K562 (cell line): ENCODE measurements at regions not wholly inside any gene's neighbourhood (a gene's known extent, or its start where the extent isn't known, plus 50 kb on each side); places are given as distances from the start of the nearest gene placed in this dataset.

Experiments
- ATAC-seq: fragments of 200-7000 bp; cut with Tn5 transposase; 3 replicates; pipeline ENCODE4 v1.9.1; 2020; ENCODE audit warnings: moderate library complexity
- BruUV-seq: library from RNA; stranded (reverse); fragments of 400-500 nt; replicated peaks from 2 replicates; lab custom pipeline; 2021; lab: Mats Ljungman, UMichigan
- CTCF ChIA-PET: fragments of 300-600 bp; formaldehyde crosslinking; extraction: SDS; loops from one replicate; lab custom pipeline; 2021; ENCODE audit warnings: low intra/inter-chr PET ratio; lab: Yijun Ruan, JAX
- POLR2A ChIA-PET: fragments of 300-600, 350-650 bp; sonication (Branson Sonifier 250); formaldehyde crosslinking; extraction: SDS; loops from one replicate; lab custom pipeline; 2021; ENCODE audit warnings: antibody characterized with exemption, inconsistent platforms; lab: Yijun Ruan, JAX
- DNase-seq, 4 experiments: peaks; one replicate each; pipeline versions ENCODE4 v3.0.0 to v3.0.0-alpha.2; 2011 to 2018; ENCODE audit warnings: low spot score in 3 of 4, mixed read lengths in 3 of 4; ENCODE audit errors: extremely low read depth in 1 of 4
- FAIRE-seq: peaks from 2 replicates; lab custom pipeline; 2011; peaks lifted over from hg19 to GRCh38; lab: Jason Lieb, UNC
- H2AFZ ChIP-seq: 2 replicates; pipeline ENCODE4 v1.6.0; 2011; ENCODE audit warnings: low read depth, low read length, control low read depth, inconsistent platforms
- H3K27ac ChIP-seq: fragments of 200-600 bp; 3 replicates; pipeline ENCODE4 v1.8.0; 2011; ENCODE audit warnings: low read depth, mild to moderate bottlenecking, control low read depth, inconsistent platforms, low read length, moderate library complexity, mixed read lengths; ENCODE audit errors: extremely low read depth
- H3K27me3 ChIP-seq, 2 experiments: fragments of 300-600 bp in 1 of 2; 2 replicates in 1 of 2; 3 replicates in 1 of 2; pipeline versions ENCODE4 v1.6.0 to v1.8.0; 2011; ENCODE audit warnings: inconsistent platforms in 2 of 2, low read length in 2 of 2, mild to moderate bottlenecking in 1 of 2, mixed read lengths in 1 of 2, moderate library complexity in 1 of 2; ENCODE audit not compliant: control insufficient read depth in 2 of 2, insufficient read depth in 2 of 2
- H3K36me3 ChIP-seq: fragments of 300-600 bp; 3 replicates; pipeline ENCODE4 v1.8.0; 2011; ENCODE audit warnings: mild to moderate bottlenecking, low read length, inconsistent platforms; ENCODE audit not compliant: control insufficient read depth, insufficient read depth
- H3K4me1 ChIP-seq, 2 experiments: fragments of 200-600 bp in 1 of 2; replicated peaks in 1 of 2; 2 replicates in 1 of 2; 3 replicates in 1 of 2; pipeline versions ENCODE4 v1.5.1 to v1.8.0; 2011; ENCODE audit warnings: inconsistent platforms in 2 of 2, low read length in 2 of 2, mild to moderate bottlenecking in 1 of 2, mixed read lengths in 1 of 2, moderate library complexity in 1 of 2; ENCODE audit not compliant: control insufficient read depth in 2 of 2, insufficient read depth in 2 of 2
- H3K4me2 ChIP-seq: 2 replicates; pipeline ENCODE4 v1.6.1; 2011; ENCODE audit warnings: low read length, control low read depth, inconsistent platforms, mixed read lengths; ENCODE audit not compliant: insufficient read depth
- H3K4me3 ChIP-seq: fragments of 200-600 bp; sonication (generic), shearing (Covaris generic); 2 replicates; pipeline ENCODE4 v1.5.1; 2016; ENCODE audit warnings: control low read depth, inconsistent platforms
- H3K79me2 ChIP-seq: fragments of 200-600 bp; 3 replicates; pipeline ENCODE4 v1.8.0; 2011; ENCODE audit warnings: low read length, inconsistent platforms; ENCODE audit not compliant: control insufficient read depth, insufficient read depth
- H3K9ac ChIP-seq, 2 experiments: 2 replicates each; pipeline versions ENCODE4 v1.6.0 to v1.6.1; 2011; ENCODE audit warnings: low read depth in 2 of 2, low read length in 2 of 2, control low read depth in 1 of 2, inconsistent platforms in 1 of 2, mild to moderate bottlenecking in 1 of 2, mixed read lengths in 1 of 2; ENCODE audit not compliant: insufficient read depth in 1 of 2
- H3K9me1 ChIP-seq: one replicate; pipeline ENCODE4 v1.6.0; 2011; ENCODE audit warnings: inconsistent platforms, mild to moderate bottlenecking, low read length, moderate library complexity; ENCODE audit not compliant: control insufficient read depth, insufficient read depth
- H3K9me3 ChIP-seq: replicated peaks from 2 replicates; pipeline ENCODE4 v1.5.1; 2011; ENCODE audit warnings: low read depth, low read length, inconsistent platforms; ENCODE audit not compliant: control insufficient read depth, insufficient read depth
- H4K20me1 ChIP-seq: replicated peaks from 2 replicates; pipeline ENCODE4 v1.6.1; 2011; ENCODE audit warnings: low read length, inconsistent platforms, mixed read lengths; ENCODE audit not compliant: control insufficient read depth, insufficient read depth
- CREB1 ChIP-seq, 2 experiments: sonication (generic) in 1 of 2; formaldehyde crosslinking in 1 of 2; IDR thresholded peaks; 2 replicates each; pipeline versions ENCODE4 v1.6.1 to v1.8.0; 2012 to 2022; ENCODE audit warnings: inconsistent platforms in 1 of 2, mild to moderate bottlenecking in 1 of 2, missing genetic modification reagents in 1 of 2, moderate library complexity in 1 of 2
- DLX4 ChIP-seq: fragments of 250-450 bp; sonication (Bioruptor Pico); IDR thresholded peaks from 2 replicates; pipeline ENCODE4 v1.6.1; 2021; ENCODE audit warnings: mild to moderate bottlenecking
- EWSR1 ChIP-seq: fragments of 450-650 bp; IDR thresholded peaks from 2 replicates; pipeline ENCODE4 v1.6.1; 2018; ENCODE audit warnings: borderline replicate concordance, mild to moderate bottlenecking, low read depth, moderate library complexity; ENCODE audit not compliant: partially characterized antibody
- HCFC1 ChIP-seq: IDR thresholded peaks from 2 replicates; pipeline ENCODE4 v1.6.1; 2012; ENCODE audit warnings: low read depth, low read length, improper control_type of control experiment
- NR2F6 ChIP-seq: fragments of 450-650 bp; formaldehyde crosslinking; IDR thresholded peaks from 2 replicates; pipeline ENCODE4 v1.4.0; 2020; ENCODE audit warnings: mild to moderate bottlenecking
- SRSF7 ChIP-seq: fragments of 200-400 bp; formaldehyde crosslinking; optimal IDR thresholded peaks from 2 replicates; pipeline ENCODE3; 2017; ENCODE audit warnings: mild to moderate bottlenecking, low read depth, low read length
- TFAP4 ChIP-seq: sonication (generic); formaldehyde crosslinking; IDR thresholded peaks from 2 replicates; pipeline ENCODE4 v1.8.0; 2022; ENCODE audit warnings: missing genetic modification reagents, mild to moderate bottlenecking, moderate library complexity, borderline replicate concordance
- THRB ChIP-seq: fragments of 450-650 bp; formaldehyde crosslinking; conservative IDR thresholded peaks from 2 replicates; pipeline ENCODE4 v1.4.0; 2022; ENCODE audit warnings: mild to moderate bottlenecking, missing genetic modification characterization
- ZNF143 ChIP-seq: sonication (generic); formaldehyde crosslinking; IDR thresholded peaks from 2 replicates; pipeline ENCODE4 v1.9.0; 2022; ENCODE audit warnings: mild to moderate bottlenecking, missing genetic modification reagents
- ZNF311 ChIP-seq: fragments of 250-450 bp; sonication (Bioruptor Pico); IDR thresholded peaks from 2 replicates; pipeline ENCODE4 v1.4.0; 2020; ENCODE audit warnings: mild to moderate bottlenecking, moderate library complexity
- ZNF766 ChIP-seq: fragments of 200-800 bp; sonication (Bioruptor generic); conservative IDR thresholded peaks from 2 replicates; pipeline ENCODE4 v1.6.1; 2016; ENCODE audit warnings: missing genetic modification characterization, missing compliant biosample characterization
- WGBS: fragments of 100-300 bp; shearing (Covaris generic); methylation state at CpG from one replicate; pipeline ENCODE4 v1.1.6; 2016; ENCODE audit warnings: low coverage, mixed read lengths; ENCODE audit not compliant: insufficient coverage; ENCODE audit errors: missing lambda C conversion rate; 5-methylcytosine and 5-hydroxymethylcytosine counted together
- in situ Hi-C: fragments of 300-500 bp; cut with MboI; formaldehyde crosslinking; loops from 4 replicates; pipeline ENCODE4 v1.15.0; 2018; ENCODE audit warnings: inconsistent platforms, mixed read lengths
- intact Hi-C: fragments of 100-400 bp; cut with micrococcal nuclease; formaldehyde crosslinking; loops from 2 replicates; pipeline ENCODE4 v1.14.2; 2022
- TF ChIP-seq, protein P1 (sequence below): fragments of 250-450 bp; sonication (Bioruptor Pico); IDR thresholded peaks from 2 replicates; pipeline ENCODE4 v1.5.0; 2021; ENCODE audit warnings: mild to moderate bottlenecking, moderate library complexity
- TF ChIP-seq, protein P2 (sequence below): fragments of 450-650 bp; formaldehyde crosslinking; IDR thresholded peaks from 2 replicates; pipeline ENCODE4 v1.4.0; 2020; ENCODE audit warnings: mild to moderate bottlenecking, moderate library complexity

DNA sequence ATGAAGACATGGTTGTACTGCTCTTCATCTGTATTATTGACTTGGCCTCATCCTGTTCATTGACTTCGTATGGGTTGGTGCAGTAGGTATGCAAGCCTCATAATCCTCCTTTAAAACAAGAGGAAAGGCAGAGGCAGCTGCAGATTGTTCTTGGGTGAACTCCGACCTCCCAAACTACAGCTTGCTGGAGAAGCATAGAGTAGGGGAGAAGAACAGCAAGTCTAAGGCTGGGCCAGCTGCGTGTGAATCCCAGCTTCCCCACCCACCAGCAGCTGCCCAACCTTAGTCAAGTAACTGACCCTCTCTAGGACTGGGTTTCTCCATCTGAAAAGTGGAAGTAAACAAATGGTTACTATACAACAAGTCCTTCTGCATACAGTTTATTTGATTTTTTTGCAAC is 114.5 kb upstream of the WWC1 start:
- H3K4me2 ChIP-seq = no peak overlapping the region
- POLR2A ChIA-PET = no interaction called here
- H3K36me3 ChIP-seq = no peaks in the 10 kb centered on the region
- BruUV-seq = no TSS peak
- CTCF ChIA-PET = no interaction called here
- no peaks in the 10 kb centered on the region for H3K27me3 ChIP-seq
- no peaks in the 10 kb centered on the region for H3K9me1 ChIP-seq
- no peaks in the 10 kb centered on the region for H3K4me1 ChIP-seq
- no peaks in the 10 kb centered on the region for H4K20me1 ChIP-seq
- in situ Hi-C loops (no loop called here), intact Hi-C loops (no loop called here)
- no peak overlapping the region for H3K27ac ChIP-seq
- WGBS = 3% methylated on average over 3 of the region's 3 CpGs
- FAIRE-seq = no peak
- TF ChIP-seq DLX4 (CRISPR knock-in tag) = no peak
- TF ChIP-seq ZNF766 (CRISPR knock-in tag) = no peak
- TF ChIP-seq ZNF143 (CRISPR knock-in tag) = no peak
- no peak for TF ChIP-seq EWSR1
- no peak for TF ChIP-seq ZNF311 (CRISPR knock-in tag)
- TF ChIP-seq, protein P1, sequence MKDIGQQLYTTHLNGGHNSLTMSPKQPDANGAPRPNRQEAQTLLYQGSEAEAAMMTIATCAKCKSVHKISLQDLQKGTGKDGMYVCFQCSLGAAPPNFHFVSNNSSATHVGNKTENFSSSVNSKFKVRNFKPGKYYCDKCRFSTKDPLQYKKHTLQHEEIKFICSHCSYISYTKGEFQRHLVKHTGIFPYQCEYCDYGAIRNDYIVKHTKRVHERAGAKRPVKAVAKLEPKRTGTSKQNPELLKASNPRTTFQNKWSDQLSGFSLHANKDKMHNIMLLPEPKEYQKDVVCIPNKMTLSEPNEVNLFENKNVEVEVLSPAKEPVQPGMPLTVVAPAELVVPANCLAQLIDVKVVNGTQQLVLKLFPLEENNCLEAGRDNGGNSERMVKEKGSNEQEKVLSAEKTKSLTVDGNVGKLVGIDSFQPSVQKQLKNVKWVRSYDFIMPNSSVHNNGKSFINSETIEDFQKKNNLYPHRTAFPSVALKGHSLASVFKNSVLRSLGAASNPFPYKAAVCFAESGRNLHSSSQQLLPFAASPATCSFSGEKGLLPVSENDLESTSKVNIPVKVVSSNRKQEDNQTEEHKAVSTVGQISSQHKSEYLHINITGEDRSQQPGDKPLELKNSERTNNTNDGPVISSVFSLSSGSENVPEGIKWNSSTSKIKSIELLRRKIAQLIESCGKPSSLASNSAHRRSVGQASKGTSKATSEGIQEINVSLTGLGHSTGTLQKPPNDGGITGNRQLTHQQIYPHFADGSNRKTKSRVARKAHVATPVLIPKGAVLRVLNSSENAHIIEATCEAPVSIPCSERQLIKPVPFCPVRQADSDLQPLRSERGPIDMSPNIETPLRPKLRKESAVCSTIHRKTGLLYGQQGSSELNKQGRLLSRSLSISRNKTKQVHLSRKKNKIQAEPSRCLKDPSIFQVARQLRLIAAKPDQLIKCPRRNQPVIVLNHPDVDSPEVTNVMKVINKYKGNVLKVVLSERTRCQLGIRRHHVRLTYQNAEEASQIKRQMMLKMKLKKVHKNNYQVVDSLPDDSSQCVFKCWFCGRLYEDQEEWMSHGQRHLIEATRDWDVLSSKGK (CRISPR knock-in tag) = no peak
- no peak for TF ChIP-seq TFAP4 (CRISPR knock-in tag)
- TF ChIP-seq HCFC1 = no peak
- no peak for TF ChIP-seq THRB (CRISPR knock-in tag)
- no peak for TF ChIP-seq SRSF7
- TF ChIP-seq, protein P2, sequence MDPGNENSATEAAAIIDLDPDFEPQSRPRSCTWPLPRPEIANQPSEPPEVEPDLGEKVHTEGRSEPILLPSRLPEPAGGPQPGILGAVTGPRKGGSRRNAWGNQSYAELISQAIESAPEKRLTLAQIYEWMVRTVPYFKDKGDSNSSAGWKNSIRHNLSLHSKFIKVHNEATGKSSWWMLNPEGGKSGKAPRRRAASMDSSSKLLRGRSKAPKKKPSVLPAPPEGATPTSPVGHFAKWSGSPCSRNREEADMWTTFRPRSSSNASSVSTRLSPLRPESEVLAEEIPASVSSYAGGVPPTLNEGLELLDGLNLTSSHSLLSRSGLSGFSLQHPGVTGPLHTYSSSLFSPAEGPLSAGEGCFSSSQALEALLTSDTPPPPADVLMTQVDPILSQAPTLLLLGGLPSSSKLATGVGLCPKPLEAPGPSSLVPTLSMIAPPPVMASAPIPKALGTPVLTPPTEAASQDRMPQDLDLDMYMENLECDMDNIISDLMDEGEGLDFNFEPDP = no peak
- no peak for TF ChIP-seq CREB1 (IDR thresholded peaks at IDR 0.05)
- no peak for TF ChIP-seq CREB1 (CRISPR knock-in tag; IDR thresholded peaks at IDR 0.05)
- no peak for TF ChIP-seq NR2F6 (CRISPR knock-in tag)
- H3K9me3 ChIP-seq = no peaks in the 10 kb centered on the region
- H2AFZ ChIP-seq = no peak overlapping the region
- no peak overlapping the region for H3K9ac ChIP-seq
- no peak for DNase-seq
- H3K4me3 ChIP-seq = no peak overlapping the region
- ATAC-seq = no peak
- no peaks in the 10 kb centered on the region for H3K79me2 ChIP-seq
